Motor neuron (in vitro differentiated cells): ENCODE measurements at regions not wholly inside any gene's neighbourhood (a gene's known extent, or its start where the extent isn't known, plus 50 kb on each side); places are given as distances from the start of the nearest gene placed in this dataset.

Experiments
- ATAC-seq, 8 experiments: fragments of 200-7000 bp; cut with Tn5 transposase; replicated peaks in 6 of 8; 2 replicates each; pipeline ENCODE4 v1.8.0; 2021; ENCODE audit warnings: mild to moderate bottlenecking in 8 of 8, moderate library complexity in 8 of 8
- H3K27ac ChIP-seq, 2 donors: fragments of 250-450 bp; sonication (Bioruptor Pico); 2 replicates each; pipeline ENCODE4 v1.9.0; 2021; ENCODE audit warnings: antibody characterized with exemption in 2 of 2, mild to moderate bottlenecking in 2 of 2, moderate library complexity in 1 of 2
- H3K4me1 ChIP-seq, 2 donors: fragments of 250-450 bp; sonication (Bioruptor Pico); replicated peaks in 1 of 2; 2 replicates each; pipeline ENCODE4 v1.6.1; 2021; ENCODE audit warnings: antibody characterized with exemption in 2 of 2, mild to moderate bottlenecking in 2 of 2, moderate library complexity in 1 of 2
- H3K4me3 ChIP-seq, 5 donors: fragments of 250-450 bp; sonication (Bioruptor Pico); 2 replicates each; pipeline ENCODE4 v1.9.0; 2021; ENCODE audit warnings: antibody characterized with exemption in 5 of 5, mild to moderate bottlenecking in 5 of 5, moderate library complexity in 4 of 5
- WGBS, 10 experiments: fragments of 450-650 bp; shearing (Covaris generic); methylation state at CpG; one replicate each; pipeline ENCODE4 v1.0.0; 2022; 5-methylcytosine and 5-hydroxymethylcytosine counted together
- in situ Hi-C, 9 experiments: fragments of 400-800 bp; cut with MboI; loops; one replicate each; pipeline ENCODE4 v1.15.0; 2021; ENCODE audit warnings: low sequenced_read_pairs in 9 of 9, low pct_unique_long_range_greater_than_20kb in 2 of 9; ENCODE audit not compliant: unreplicated experiment in 9 of 9

DNA sequence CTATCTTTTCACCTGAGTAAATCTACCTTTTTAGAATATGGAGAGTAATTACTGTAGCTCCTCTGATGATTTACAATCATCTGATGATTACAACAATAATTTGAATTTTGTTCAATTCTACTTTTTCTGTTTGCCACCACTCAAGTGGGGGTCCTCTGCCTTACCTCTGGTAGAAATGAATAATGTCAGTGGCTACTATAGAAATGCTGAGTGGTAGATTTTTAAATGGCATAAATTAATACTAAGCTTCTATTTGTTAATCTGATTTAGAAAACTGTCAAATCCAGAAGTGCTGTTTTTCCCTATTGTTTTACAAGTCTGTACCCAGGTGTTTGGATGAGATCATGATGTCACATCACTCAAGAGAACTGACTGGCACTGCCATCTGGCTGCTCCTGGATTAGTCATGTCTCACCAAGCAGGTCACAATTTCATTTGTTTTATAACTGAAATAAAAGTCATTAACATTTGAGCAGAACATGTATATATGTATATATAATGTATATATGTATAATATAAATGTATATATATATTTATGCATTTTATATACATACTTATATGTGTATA, 494.8 kb downstream of the TBC1D4 start:
- Histone ChIP-seq H3K4me3 (no peak overlapping the region), H3K4me1 (no peaks in the 10 kb centered on the region), H3K27ac (no peak overlapping the region)
- in situ Hi-C loops = no loop called here
- ATAC-seq = no peak

DNA sequence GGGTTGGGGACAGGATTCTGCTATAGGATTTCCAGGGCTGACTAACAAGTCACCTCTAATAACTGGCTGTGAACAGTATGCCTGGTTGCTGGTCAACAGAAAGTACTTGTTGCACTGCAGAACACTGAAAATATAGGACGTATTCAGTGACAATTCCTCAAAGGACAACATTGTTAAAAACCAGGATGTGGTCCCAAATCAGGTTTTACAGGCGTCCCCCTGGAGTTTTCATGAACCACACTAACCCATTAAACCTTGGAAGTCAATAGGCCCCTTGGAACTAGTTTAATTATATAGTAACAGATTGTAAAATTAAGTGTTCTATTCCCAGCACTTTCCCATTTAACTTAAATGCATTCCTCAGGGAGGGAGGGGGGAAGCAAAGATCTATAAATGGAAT, 495.4 kb downstream of the TBC1D4 start:
- Histone ChIP-seq H3K4me3 (no peak overlapping the region), H3K4me1 (no peaks in the 10 kb centered on the region), H3K27ac (no peak overlapping the region)
- no peak for ATAC-seq
- WGBS, 10 experiments = 0 to 100% (median 59%) methylated on average over 1 to 2 of the region's 2 CpGs; no CpG with 5 or more reads in 2 of the 10 experiments
- in situ Hi-C loops = no loop called here

DNA sequence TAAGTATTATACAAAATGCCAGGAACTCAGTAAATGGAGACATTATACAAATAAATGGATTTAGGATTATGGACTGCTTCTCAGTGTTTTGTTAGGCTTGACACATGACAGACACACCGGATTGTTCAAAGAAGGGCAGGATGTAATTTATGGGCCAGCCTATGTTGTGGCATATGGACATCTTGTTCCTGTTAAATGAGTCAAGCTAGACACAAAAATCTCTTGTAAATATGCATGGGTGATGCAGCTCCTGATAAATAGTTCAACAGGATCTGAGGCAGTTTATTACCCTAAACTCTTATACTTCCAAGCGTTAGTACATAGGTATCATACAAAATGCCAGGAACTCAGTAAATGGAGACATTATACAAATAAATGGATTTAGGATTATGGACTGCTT, 502.3 kb downstream of the TBC1D4 start:
- no peak overlapping the region for H3K4me3 ChIP-seq
- H3K27ac ChIP-seq = no peak overlapping the region
- peak in 3 of 8 experiments; percentile 25 to 87 (median 79) for ATAC-seq
- WGBS, 10 experiments = 0 to 100% (median 67%) methylated on average over 1 to 2 of the region's 2 CpGs; no CpG with 5 or more reads in 1 of the 10 experiments
- in situ Hi-C loops = no loop called here
- H3K4me1 ChIP-seq = peaks cover 0 to 6% of the 10 kb centered on the region in 2 donors

DNA sequence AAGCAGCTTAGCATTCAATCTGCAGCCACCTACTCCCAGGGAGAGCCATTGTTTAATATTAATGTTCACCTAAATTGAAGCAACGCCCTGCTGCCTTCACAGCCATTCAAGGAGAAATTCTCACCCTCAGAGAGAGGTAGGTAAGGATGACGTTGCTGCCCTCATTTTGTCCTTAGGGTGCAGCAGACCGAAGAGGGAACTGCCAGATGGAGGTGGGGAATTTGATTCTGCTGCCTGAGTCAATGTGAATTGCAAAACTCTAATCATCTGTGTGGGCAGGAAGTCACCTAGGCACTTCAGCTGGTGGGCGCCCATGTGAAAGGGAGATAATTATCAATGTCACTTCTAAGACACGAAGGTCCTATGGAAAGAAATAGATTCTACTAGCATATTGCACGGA, 503.4 kb downstream of the TBC1D4 start:
- Histone ChIP-seq H3K27ac (no peak overlapping the region), H3K4me3 (no peak overlapping the region), H3K4me1 (peaks cover 8 to 15% of the 10 kb centered on the region in 2 donors)
- in situ Hi-C loops = no loop called here
- no peak for ATAC-seq
- WGBS, 10 experiments = 44 to 100% (median 58%) methylated on average over 1 to 6 of the region's 6 CpGs

DNA sequence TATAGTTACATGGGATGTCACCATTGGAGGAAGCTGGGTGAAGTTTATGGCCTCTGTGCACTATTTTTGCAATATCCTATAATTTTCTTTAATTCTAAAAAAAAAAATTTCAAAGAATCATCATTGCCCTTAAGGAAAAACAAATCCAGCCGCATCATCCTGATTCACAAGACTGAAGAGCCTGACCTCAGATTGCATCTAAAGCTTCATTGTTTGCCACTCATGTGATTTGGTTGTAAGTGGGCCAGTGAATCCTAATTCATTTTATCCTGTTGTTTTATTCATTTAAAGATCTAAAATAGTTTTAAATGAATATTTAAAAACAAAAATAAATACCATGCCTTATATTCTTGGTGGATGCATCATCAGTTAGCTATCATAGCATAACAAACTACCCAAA, 504.5 kb downstream of the TBC1D4 start:
- ATAC-seq = no peak
- 86 to 100% (median 100%) methylated on average over 1 of the region's 1 CpG; no CpG with 5 or more reads in 3 of the 10 experiments for WGBS, 10 experiments

DNA sequence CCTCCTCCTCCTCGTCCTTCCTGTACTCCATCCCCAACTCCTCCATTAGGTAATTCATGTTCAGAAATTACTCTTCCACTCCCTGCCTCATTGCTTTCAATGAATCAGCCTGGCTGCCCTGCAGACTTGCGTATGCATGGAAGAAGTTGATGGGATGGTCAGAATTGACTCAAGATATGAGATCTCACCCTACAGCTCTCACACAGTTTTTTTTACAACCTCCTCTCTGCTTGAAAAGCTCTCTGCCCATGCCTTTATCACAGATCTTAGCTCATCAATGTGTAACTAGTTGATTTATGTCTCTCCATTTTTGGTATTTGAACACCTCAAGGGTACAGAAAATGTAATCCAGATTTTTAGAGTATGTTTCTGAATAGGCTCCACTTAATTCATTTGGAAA, 506.9 kb downstream of the TBC1D4 start:
- ATAC-seq = peak in 4 of 8 experiments; percentile 17 to 82 (median 50)

More for the DNA sequence above, 504.5 kb downstream of the TBC1D4 start:
- peaks cover 8 to 21% of the 10 kb centered on the region in 2 donors for H3K4me1 ChIP-seq
- no peak overlapping the region for H3K4me3 ChIP-seq
- in situ Hi-C loops = no loop called here
- no peak overlapping the region for H3K27ac ChIP-seq

DNA sequence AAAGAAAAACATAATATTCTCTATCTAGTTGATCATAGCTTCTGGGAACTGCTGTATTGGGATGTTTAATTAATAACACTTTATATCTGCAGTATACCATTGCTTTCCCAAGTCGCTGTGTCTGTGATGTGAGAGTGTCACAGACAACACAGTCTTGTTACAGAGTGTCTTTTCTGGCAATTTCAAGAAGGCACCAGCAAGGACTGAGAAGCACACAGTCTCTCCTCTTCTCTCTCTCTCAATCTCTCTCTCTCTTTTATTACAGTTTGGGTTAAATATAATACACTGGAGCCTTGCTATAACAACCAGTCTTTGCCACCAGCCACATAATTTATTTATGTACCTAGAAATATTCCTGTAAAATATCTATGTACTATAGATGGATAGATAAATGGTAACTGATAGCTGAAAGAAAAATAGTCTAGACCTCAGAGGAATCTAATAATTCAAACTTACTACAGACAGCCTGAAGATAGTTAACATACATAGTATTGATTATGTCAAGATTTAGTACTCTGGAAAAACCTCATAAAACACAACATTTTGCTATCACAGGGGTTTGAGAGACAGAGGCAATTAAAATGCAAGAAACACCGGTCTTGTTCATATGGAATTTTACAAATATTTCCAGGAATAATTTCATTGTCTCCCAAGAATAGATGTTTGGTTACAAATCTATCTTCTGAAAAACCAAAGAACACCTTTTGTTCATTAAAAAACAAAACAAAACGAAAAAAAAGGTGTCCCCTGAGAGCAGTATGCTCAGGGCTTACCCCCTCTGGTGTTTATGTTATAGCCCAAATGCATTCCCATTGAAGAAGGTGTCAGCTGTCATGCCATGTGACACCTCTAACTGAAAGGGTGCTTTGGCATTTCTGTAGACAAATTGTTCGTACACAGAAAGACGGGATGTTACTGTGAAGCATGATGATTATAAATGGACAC, 507.8 kb downstream of the TBC1D4 start:
- H3K4me1 ChIP-seq = peaks cover 8 to 21% of the 10 kb centered on the region in 2 donors
- no peak overlapping the region for H3K4me3 ChIP-seq
- peak in 3 of 8 experiments; percentile 68 to 84 (median 83) for ATAC-seq
- H3K27ac ChIP-seq = no peak overlapping the region
- 8 to 69% (median 51%) methylated on average over 2 to 5 of the region's 5 CpGs; no CpG with 5 or more reads in 1 of the 10 experiments for WGBS, 10 experiments
- in situ Hi-C loops = no loop called here

More for the DNA sequence above, 506.9 kb downstream of the TBC1D4 start:
- Histone ChIP-seq H3K4me1 (peaks cover 8 to 21% of the 10 kb centered on the region in 2 donors), H3K4me3 (no peak overlapping the region), H3K27ac (no peak overlapping the region)
- WGBS, 10 experiments = 0 to 100% (median 55%) methylated on average over 1 to 2 of the region's 2 CpGs
- in situ Hi-C loops = no loop called here

DNA sequence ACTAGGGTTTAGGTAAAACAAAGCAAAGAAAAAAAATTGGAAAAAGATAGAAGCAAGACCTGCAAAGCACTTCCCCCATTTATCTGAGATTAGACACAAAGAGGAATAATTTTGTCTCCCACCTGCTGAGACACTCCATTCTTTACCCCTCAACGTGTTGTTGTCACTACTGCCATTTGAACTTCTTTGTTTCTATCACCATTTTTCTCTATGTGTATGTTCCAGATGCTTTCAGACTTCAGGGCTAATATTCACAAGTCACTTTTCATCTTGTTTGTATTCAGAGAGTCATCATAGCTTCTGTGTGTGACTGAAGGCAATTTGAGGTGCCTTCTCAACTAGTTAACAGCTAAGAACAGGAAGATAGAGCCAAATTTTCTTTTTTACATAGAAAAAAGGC, 512.5 kb downstream of the TBC1D4 start:
- no peak for ATAC-seq
- peaks cover 26 to 30% of the 10 kb centered on the region in 2 donors for H3K4me1 ChIP-seq
- in situ Hi-C loops = no loop called here
- no peak overlapping the region for H3K27ac ChIP-seq
- no peak overlapping the region for H3K4me3 ChIP-seq
- WGBS, 10 experiments = 0 to 60% (median 30%) methylated on average over 1 of the region's 1 CpG; no CpG with 5 or more reads in 4 of the 10 experiments

DNA sequence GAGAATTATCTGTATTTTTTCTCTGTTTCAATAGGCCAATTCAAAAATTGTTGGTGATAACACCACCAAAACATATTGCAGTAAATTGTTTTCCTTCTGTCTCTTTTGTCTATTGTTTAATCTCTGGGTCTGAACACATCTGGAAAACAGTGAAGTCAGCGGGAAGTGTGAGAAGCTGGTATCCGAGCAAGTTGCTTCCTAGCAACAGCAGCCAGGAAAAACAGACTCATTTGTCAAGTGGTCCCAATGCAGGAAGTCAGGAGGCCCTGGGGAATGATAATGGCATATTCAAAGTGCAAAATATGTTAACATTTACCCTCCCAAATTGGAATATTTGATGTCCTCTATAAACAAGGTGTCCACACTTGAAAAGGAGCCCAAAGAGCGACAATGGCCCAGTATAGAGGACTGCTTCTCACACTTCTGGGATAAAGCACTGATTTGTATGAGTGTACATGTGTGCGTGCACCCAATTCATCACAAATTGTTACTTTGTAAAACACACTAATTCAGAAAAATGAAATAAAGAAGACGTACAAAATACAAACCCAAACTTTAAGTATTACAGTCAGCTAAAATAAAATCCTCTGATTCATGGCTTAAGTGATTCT, 515.0 kb downstream of the TBC1D4 start:
- Histone ChIP-seq H3K27ac (no peak overlapping the region), H3K4me1 (peaks cover 17 to 19% of the 10 kb centered on the region in 2 donors), H3K4me3 (no peak overlapping the region)
- 7 to 100% (median 36%) methylated on average over 1 to 4 of the region's 5 CpGs; no CpG with 5 or more reads in 1 of the 10 experiments for WGBS, 10 experiments
- ATAC-seq = peak; percentile 85 to 99 (median 92)
- in situ Hi-C loops = no loop called here

DNA sequence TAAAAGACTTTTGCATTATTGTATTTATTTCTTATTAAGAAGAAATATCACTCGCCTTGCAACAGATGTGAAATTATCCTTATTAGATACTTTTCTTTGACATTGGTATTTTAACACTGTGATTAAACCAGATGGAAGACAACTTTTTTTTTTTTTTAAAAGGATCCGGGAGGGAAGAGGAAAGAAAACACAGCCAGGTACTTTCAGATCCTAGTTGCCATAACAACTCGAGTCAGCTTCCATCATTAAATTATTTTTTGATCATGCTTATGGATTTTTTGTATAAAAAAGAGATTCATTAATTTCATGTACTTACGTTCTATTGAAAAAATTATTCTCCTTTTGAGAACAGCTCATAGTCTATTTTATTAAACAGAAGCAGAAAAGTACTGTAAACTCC, 515.7 kb downstream of the TBC1D4 start:
- H3K4me1 ChIP-seq = peaks cover 17 to 19% of the 10 kb centered on the region in 2 donors
- no peak overlapping the region for H3K27ac ChIP-seq
- H3K4me3 ChIP-seq = no peak overlapping the region
- in situ Hi-C loops = no loop called here
- no peak for ATAC-seq
- 5 to 70% (median 52%) methylated on average over 3 to 4 of the region's 4 CpGs for WGBS, 10 experiments

DNA sequence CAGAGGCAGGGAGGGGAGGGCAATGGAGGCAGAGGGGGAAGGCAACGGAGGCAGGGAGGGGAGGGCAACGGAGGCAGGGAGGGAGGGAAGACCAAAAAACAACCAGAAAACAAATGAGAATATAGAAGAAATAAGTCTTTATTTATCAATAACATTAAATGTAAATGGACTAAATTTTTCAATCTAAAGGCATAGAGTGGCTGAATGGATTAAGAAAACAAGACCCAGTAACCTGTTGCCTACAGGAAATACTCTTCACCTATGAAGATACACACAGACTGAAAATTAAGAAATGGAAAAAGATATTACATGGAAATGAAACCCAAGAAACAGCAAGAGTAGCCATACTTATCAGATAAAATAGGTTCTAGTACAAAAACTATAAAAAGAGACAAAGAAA, 536.3 kb downstream of the TBC1D4 start:
- in situ Hi-C loops = no loop called here
- no CpG with 5 or more reads among the region's 2 CpGs for WGBS, 10 experiments
- no peaks in the 10 kb centered on the region for H3K4me1 ChIP-seq
- ATAC-seq = no peak
- H3K27ac ChIP-seq = no peak overlapping the region
- H3K4me3 ChIP-seq = no peak overlapping the region

DNA sequence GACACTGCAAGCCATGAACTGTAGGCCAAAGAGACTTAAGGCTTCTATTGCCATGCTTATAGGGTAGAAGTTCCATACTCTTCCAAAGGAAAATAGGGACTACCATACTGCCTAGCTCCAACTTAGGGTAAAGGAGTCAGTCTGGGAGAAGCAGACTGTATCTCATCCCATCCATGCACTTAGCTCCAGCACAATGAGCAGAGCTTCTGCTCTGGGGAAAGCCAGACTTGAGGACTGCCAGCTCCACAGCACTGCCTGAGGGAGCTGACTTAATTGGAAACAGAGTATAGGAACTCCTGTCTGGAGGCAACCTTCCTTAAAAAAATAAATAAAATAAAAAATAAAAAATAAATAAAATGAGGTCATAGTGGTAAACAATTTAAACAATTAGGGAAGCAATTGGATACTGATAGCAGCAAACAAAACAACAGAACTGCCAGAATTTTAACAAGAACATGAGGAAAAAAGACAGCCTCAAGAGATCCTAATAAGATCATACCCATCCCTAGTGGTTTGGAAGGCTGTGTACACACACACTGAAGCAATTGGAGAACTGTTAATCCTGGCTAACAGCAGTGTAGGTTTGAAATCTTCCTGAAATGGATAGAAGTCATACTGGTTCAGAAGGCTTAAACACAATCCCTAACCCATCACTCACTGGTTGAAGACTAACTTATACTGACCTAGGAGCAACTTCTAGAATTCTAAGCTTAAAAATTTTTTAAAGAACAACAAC, 550.1 kb downstream of the TBC1D4 start:
- no peak for ATAC-seq
- Histone ChIP-seq H3K27ac (no peak overlapping the region), H3K4me3 (no peak overlapping the region), H3K4me1 (no peaks in the 10 kb centered on the region)
- in situ Hi-C loops = no loop called here
